GM19025 (cell line): ENCODE measurements at regions not wholly inside any gene's neighbourhood (a gene's known extent, or its start where the extent isn't known, plus 50 kb on each side); places are given as distances from the start of the nearest gene placed in this dataset.

Experiments
- ATAC-seq: cut with Tn5 transposase; IDR thresholded peaks from one replicate; pipeline ENCODE4 v1.9.1; 2021; ENCODE audit warnings: mild to moderate bottlenecking, low read depth, moderate library complexity; ENCODE audit not compliant: unreplicated experiment

GRCh38 chr9:28853477-28853876 lies 1280.2 kb upstream of the C9orf72 start:
- ATAC-seq = no peak

GRCh38 chr9:28866951-28867350 lies 1293.7 kb upstream of the C9orf72 start:
- ATAC-seq = no peak

GRCh38 chr9:28868228-28868990 lies 1295.1 kb upstream of the C9orf72 start:
- ATAC-seq = no peak

- no peak for ATAC-seq
Measured at GRCh38 chr9:28882529-28882928, 1309.2 kb upstream of the C9orf72 start.

GRCh38 chr9:28883234-28883633 lies 1310.0 kb upstream of the C9orf72 start:
- no peak for ATAC-seq

- ATAC-seq = no peak
Measured at GRCh38 chr9:28887188-28887884, 1314.1 kb upstream of the C9orf72 start.

- ATAC-seq = no peak
Measured at GRCh38 chr9:28888806-28889205, 1315.5 kb upstream of the C9orf72 start.

GRCh38 chr9:28892538-28892937 lies 1319.3 kb upstream of the C9orf72 start:
- no peak for ATAC-seq

GRCh38 chr9:28899267-28899666 lies 1326.0 kb upstream of the C9orf72 start:
- no peak for ATAC-seq

- ATAC-seq = no peak
Measured at GRCh38 chr9:28899926-28900325, 1326.6 kb upstream of the C9orf72 start.

- no peak for ATAC-seq
Measured at GRCh38 chr9:28900406-28900805, 1327.1 kb upstream of the C9orf72 start.

GRCh38 chr9:28909526-28909925 lies 1336.2 kb upstream of the C9orf72 start:
- no peak for ATAC-seq

- no peak for ATAC-seq
Measured at GRCh38 chr9:28912621-28913020, 1339.3 kb upstream of the C9orf72 start.

GRCh38 chr9:28915202-28915930 lies 1342.1 kb upstream of the C9orf72 start:
- peak; percentile 51 for ATAC-seq

- ATAC-seq = no peak
Measured at GRCh38 chr9:28916348-28916747, 1343.1 kb upstream of the C9orf72 start.

GRCh38 chr9:28921857-28922500 lies 1348.7 kb upstream of the C9orf72 start:
- no peak for ATAC-seq

GRCh38 chr9:28922891-28923290 lies 1349.6 kb upstream of the C9orf72 start:
- ATAC-seq = no peak

- no peak for ATAC-seq
Measured at GRCh38 chr9:28923351-28923750, 1350.1 kb upstream of the C9orf72 start.

GRCh38 chr9:28925157-28925556 lies 1351.9 kb upstream of the C9orf72 start:
- ATAC-seq = no peak

GRCh38 chr9:28926306-28926705 lies 1353.0 kb upstream of the C9orf72 start:
- no peak for ATAC-seq

GRCh38 chr9:28927691-28928090 lies 1354.4 kb upstream of the C9orf72 start:
- ATAC-seq = no peak
